Dendritic cell treated with granulocyte-macrophage colony-stimulating factor and Interleukin-4, amounts not matched to agents 40 ng/mL and 50 ng/mL, for 4 days (primary cell): ENCODE measurements at regions not wholly inside any gene's neighbourhood (a gene's known extent, or its start where the extent isn't known, plus 50 kb on each side); places are given as distances from the start of the nearest gene placed in this dataset.

Experiments
- H3K27ac Mint-ChIP-seq: one replicate; pipeline ENCODE4 v1.8.0; 2022; ENCODE audit warnings: mild to moderate bottlenecking, mixed read lengths
- H3K27me3 Mint-ChIP-seq: one replicate; pipeline ENCODE4 v1.8.0; 2022; ENCODE audit warnings: mild to moderate bottlenecking, mixed read lengths
- H3K36me3 Mint-ChIP-seq: one replicate; pipeline ENCODE4 v1.8.0; 2022; ENCODE audit warnings: low read depth, mixed read lengths
- H3K4me1 Mint-ChIP-seq: one replicate; pipeline ENCODE4 v1.8.0; 2022; ENCODE audit warnings: low read depth, mixed read lengths
- H3K4me3 Mint-ChIP-seq: one replicate; pipeline ENCODE4 v1.8.0; 2022; ENCODE audit warnings: mild to moderate bottlenecking, moderate library complexity, mixed read lengths
- H3K9me3 Mint-ChIP-seq: one replicate; pipeline ENCODE4 v1.8.0; 2022; ENCODE audit warnings: mixed read lengths
- intact Hi-C: fragments of 100-400 bp; cut with micrococcal nuclease; formaldehyde crosslinking; loops from one replicate; pipeline ENCODE4 v1.15.0; 2022

DNA sequence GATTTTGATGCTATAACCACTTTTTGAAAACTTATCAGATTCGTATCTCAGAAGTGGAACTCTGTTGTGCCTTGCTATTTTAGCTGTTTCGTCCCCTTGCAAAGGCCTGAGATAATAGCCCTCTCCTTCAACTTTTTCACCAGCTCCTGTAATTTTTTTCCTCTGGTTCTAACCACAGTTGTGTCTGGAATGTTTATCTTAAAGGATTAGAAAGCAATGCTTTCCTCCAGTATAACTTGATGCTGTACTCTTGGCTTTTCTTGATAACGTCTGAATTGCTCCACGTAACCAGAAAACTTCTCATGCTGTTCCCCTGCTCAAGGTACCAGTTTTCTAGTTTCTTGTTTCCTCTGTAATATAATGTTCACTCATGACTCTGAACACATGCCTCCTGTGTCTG lies 209.4 kb downstream of the DTWD2 start:
- no peaks in the 10 kb centered on the region for H3K27me3 Mint-ChIP-seq
- intact Hi-C loops = no loop called here
- H3K36me3 Mint-ChIP-seq = no peaks in the 10 kb centered on the region
- no peaks in the 10 kb centered on the region for H3K9me3 Mint-ChIP-seq
- H3K4me3 Mint-ChIP-seq = no peak overlapping the region
- H3K27ac Mint-ChIP-seq = no peak overlapping the region
- peaks cover 7% of the 10 kb centered on the region for H3K4me1 Mint-ChIP-seq

DNA sequence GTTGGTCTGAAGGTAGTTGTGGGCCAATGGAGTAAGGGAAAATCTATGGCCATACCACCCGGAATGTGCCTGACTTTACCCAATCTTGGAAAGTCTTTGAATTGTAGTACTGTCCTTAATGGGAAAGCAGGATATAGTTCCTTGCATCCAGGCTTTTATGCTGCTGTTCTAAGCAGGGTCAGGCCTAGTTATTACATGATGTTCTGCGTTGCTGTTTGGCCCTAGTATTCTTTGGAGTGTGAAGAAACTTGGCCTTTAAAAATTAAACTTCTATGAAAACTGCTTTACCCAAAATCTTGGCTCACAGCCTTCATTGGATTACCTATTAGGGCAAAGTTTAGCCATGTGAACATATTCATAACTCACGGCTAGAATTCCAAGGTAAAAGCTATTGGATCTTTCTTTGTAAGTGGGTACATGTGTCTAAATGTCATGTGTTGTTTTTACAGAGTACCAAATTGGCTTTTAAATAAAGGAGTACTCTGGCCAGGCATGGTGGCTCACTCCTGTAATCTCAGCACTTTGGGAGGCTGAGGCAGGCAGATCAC lies 211.1 kb downstream of the DTWD2 start:
- intact Hi-C loops = no loop called here
- Mint-ChIP-seq H3K27ac (no peak overlapping the region), H3K4me1 (peaks cover 4% of the 10 kb centered on the region), H3K4me3 (no peak overlapping the region), H3K9me3 (no peaks in the 10 kb centered on the region), H3K36me3 (no peaks in the 10 kb centered on the region), H3K27me3 (no peaks in the 10 kb centered on the region)

DNA sequence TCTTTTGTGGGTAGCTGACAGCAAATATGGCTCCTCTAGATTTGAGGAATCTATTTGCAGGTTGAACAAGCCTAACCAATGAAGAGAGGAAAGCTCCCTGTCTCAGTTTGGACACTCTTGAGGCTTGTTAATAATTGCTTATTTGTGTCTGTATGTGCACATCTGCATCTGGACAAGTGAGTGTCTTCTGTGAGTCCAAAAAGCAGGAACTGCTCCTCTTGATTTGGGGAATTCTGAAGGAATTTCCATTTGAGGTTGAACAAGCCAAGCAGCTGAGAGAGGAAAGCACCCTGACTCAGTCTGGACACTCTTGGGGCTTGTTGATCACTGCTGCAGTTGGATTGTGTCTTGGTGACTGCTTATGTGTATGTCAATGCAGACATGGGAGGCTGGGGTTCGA lies 211.6 kb downstream of the DTWD2 start:
- Mint-ChIP-seq H3K4me1 (no peaks in the 10 kb centered on the region), H3K36me3 (no peaks in the 10 kb centered on the region), H3K9me3 (peaks cover 4% of the 10 kb centered on the region), H3K4me3 (no peak overlapping the region), H3K27ac (no peak overlapping the region), H3K27me3 (no peaks in the 10 kb centered on the region)
- intact Hi-C loops = no loop called here

DNA sequence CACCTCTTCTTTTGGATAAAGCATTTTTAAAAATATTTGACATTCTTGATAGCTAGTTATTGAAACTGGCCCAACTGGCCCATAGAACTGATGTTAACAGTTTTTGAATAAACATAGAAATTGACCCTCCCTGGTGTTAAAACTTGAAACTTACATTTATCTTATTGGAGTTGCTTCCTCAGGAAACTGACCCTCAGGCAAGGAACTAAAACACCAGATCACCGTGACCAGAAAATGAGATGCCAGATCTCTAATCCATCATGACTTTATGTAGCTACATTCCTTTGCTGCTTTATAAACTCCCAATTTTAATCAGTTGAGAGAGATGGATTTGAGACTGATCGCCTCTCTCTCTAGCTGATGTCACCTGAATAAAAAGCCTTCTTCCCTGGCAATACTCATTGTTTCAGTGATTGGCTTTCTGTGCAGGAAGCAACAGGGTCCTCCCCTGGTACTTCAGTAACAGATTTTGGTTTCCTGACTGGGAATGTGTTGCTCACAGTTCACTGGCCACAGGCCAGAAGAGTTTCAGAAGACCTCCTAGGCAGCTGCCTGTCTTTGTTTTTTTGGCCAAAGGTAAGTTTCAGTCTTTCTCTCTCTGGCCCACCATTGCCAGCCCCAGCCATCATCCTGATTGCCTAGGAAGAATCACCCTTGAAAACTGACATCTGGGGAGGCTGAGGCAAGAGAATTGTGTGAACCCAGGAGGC lies 212.4 kb downstream of the DTWD2 start:
- intact Hi-C loops = no loop called here
- Mint-ChIP-seq H3K27ac (no peak overlapping the region), H3K9me3 (peaks cover 9% of the 10 kb centered on the region), H3K27me3 (no peaks in the 10 kb centered on the region), H3K4me3 (no peak overlapping the region), H3K4me1 (no peaks in the 10 kb centered on the region), H3K36me3 (no peaks in the 10 kb centered on the region)

DNA sequence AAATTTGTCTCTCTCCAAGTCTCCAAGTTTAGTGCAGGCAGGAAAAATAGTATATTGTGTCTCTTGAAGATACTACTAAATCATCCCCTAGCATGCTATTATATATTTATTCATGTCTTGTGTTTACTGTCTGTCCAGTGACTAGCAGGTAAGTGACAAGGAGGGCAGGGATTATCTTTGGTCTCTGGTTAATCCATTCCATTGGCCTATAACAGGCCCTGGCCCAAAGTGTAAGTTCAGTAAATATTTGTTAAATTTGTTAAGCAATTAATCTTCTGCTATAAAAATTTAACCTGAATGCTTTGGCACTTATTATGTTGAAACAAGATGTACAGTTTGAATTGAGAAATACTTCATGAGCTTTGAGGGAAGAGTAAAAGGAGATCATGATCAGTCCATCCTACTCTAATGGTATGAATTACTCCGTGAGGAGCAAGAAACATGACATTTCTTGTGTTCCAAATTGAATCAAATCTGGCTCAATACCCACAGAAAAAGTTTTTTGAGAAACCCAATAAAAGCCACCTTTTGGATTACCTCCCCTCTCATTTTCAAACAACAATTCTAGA lies 219.7 kb downstream of the DTWD2 start:
- peaks cover 9% of the 10 kb centered on the region for H3K9me3 Mint-ChIP-seq
- no peak overlapping the region for H3K27ac Mint-ChIP-seq
- intact Hi-C loops = no loop called here

DNA sequence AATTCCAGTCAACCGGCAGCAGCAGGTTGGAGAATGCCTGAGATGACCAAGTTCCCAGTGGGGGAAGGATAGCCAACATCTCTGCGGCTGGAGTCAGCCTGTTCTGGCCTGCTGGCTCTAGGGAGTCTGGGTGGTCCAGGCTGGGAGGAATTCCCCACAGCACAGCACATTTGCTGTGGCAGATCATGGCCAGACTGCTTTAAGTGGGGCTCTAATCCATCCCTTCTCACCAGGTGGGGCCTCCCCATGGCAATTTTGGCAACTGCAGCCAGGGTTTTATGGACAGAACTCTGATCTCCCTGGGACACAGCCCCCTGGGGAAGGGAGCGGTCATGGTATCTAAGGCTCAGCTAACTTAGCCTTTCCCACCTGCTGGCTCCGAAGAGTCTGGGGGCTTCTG lies 226.1 kb downstream of the DTWD2 start:
- Mint-ChIP-seq H3K9me3 (no peaks in the 10 kb centered on the region), H3K27me3 (no peaks in the 10 kb centered on the region), H3K36me3 (no peaks in the 10 kb centered on the region), H3K4me1 (no peaks in the 10 kb centered on the region), H3K27ac (no peak overlapping the region), H3K4me3 (no peak overlapping the region)
- intact Hi-C loops = no loop called here

More for the DNA sequence above, 219.7 kb downstream of the DTWD2 start:
- Mint-ChIP-seq H3K27me3 (no peaks in the 10 kb centered on the region), H3K36me3 (no peaks in the 10 kb centered on the region), H3K4me1 (no peaks in the 10 kb centered on the region), H3K4me3 (no peak overlapping the region)

DNA sequence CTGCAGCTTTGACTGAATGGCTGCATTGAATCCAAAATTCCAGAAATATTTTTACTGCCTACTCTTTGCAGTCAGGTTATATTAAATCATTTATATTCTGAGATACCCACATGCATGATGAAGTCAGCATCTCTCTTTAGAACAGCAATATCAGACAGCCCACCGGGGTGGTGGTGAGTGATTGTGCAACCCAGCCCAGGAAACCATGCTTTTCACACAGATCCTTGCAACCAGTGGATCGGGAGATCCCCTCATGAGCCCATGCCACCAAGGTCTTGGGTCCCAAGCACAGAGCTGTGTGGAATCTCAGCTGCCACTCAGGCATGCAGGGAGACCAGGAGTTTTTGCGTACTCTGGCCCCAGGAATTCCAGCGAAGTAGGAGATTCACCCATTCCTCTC lies 226.5 kb downstream of the DTWD2 start:
- Mint-ChIP-seq H3K27ac (no peak overlapping the region), H3K4me1 (no peaks in the 10 kb centered on the region), H3K4me3 (no peak overlapping the region), H3K27me3 (no peaks in the 10 kb centered on the region), H3K9me3 (no peaks in the 10 kb centered on the region), H3K36me3 (no peaks in the 10 kb centered on the region)
- intact Hi-C loops = no loop called here

DNA sequence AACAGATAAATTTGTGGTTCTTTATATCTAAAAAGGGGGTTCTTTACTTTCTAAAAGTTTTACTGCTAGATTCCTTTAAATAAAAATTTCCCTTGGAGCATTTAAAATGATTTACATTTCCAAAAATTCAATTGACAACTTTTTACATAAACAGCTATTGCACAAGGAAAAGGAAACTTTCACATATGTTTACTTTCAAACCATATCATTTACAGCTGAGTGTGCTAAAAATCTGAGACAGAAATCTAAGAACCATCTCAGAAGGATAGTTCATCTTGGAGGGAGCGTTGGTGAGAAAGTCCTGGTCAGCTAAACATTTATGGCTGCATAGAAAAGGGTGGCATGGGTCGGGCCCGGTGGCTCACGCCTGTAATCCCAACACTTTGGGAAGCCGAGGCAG lies 235.4 kb downstream of the DTWD2 start:
- H3K36me3 Mint-ChIP-seq = no peaks in the 10 kb centered on the region
- intact Hi-C loops = no loop called here
- H3K27me3 Mint-ChIP-seq = no peaks in the 10 kb centered on the region
- no peak overlapping the region for H3K27ac Mint-ChIP-seq
- no peak overlapping the region for H3K4me3 Mint-ChIP-seq
- peaks cover 9% of the 10 kb centered on the region for H3K9me3 Mint-ChIP-seq
- H3K4me1 Mint-ChIP-seq = no peaks in the 10 kb centered on the region

DNA sequence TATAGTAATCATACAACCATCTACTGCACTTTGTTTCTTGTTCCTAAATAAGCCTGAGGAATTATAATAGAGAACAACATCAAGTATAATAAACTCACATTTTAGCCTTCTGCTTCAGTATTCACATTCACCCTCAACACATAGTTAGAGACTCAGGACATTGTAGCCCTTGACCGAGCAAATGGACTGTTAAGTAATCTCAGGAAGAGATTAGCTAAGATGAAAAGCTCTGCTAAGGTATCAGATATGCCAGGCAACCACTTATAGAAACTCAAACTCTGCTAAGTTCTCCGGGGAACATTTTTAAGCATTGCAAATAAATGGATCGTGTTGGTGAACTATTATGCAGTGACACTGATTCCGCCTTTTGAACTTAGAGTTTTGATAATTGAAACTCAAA lies 252.0 kb downstream of the DTWD2 start:
- Mint-ChIP-seq H3K36me3 (no peaks in the 10 kb centered on the region), H3K27ac (no peak overlapping the region), H3K27me3 (no peaks in the 10 kb centered on the region), H3K9me3 (peaks cover 25% of the 10 kb centered on the region), H3K4me1 (no peaks in the 10 kb centered on the region), H3K4me3 (no peak overlapping the region)
- intact Hi-C loops = no loop called here

DNA sequence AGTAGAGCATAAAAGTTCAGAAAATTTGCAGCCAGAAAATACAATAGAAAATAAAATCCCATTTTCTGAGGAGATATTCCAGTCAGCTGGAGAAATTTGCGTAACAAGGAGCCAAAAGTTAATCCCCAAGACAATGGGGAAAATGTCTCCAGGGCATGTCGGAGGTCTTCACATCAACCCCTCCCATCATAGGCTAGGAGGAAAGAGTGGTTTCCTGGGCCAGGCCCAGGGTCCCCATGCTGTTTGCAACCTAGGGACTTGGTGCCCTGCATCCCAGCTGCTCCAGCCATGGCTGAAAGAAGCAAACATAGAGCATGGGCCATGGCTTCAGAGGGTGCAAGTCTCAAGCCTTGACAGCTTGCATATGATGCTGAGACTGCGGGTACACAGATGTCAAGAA lies 255.0 kb downstream of the DTWD2 start:
- Mint-ChIP-seq H3K36me3 (no peaks in the 10 kb centered on the region), H3K9me3 (peaks cover 33% of the 10 kb centered on the region), H3K4me1 (no peaks in the 10 kb centered on the region), H3K27me3 (no peaks in the 10 kb centered on the region), H3K27ac (no peak overlapping the region), H3K4me3 (no peak overlapping the region)
- intact Hi-C loops = no loop called here

DNA sequence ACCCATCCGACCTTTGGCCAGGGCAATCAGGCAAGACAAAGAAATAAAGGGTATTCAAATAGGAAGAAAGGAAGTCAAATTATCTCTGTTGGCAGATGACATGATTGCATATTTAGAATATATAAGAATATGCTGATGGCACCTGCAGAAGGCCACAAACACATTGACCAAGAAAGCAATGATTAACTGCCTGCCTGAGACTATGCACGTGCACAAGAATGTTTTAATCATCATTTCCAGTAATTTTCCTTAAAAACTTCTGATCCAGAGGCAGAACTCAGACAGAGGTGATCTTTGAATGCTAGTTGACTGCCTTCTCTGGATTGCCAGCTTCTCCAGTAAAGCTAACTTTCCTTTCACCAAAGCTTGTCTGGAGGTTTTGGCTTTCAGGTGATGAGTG lies 260.2 kb downstream of the DTWD2 start:
- no peaks in the 10 kb centered on the region for H3K4me1 Mint-ChIP-seq
- H3K27me3 Mint-ChIP-seq = no peaks in the 10 kb centered on the region
- no peaks in the 10 kb centered on the region for H3K36me3 Mint-ChIP-seq
- no peak overlapping the region for H3K4me3 Mint-ChIP-seq
- no peak overlapping the region for H3K27ac Mint-ChIP-seq
- intact Hi-C loops = no loop called here
- H3K9me3 Mint-ChIP-seq = peaks cover 21% of the 10 kb centered on the region

DNA sequence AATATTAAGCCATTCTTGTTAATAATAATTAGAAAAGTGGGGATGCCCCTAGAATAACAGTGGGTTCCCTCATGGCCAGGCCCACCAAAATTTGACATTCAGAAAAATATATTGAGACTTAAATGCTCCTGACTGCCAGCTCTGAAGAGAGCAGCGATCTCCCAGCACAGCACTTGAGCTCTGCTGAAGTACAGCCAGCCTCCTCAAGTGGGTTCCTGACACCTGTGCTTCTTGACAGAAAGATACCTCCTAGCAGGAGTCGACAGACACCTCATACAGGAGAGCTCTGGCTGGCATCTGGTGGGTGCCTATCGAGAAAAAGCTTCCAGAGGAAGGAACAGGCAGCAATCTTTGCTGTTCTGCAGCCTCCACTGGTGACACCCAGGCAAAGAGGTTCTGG lies 261.5 kb downstream of the DTWD2 start:
- Mint-ChIP-seq H3K4me3 (no peak overlapping the region), H3K27ac (no peak overlapping the region), H3K9me3 (peaks cover 12% of the 10 kb centered on the region), H3K36me3 (no peaks in the 10 kb centered on the region), H3K27me3 (no peaks in the 10 kb centered on the region), H3K4me1 (no peaks in the 10 kb centered on the region)
- intact Hi-C loops = no loop called here

DNA sequence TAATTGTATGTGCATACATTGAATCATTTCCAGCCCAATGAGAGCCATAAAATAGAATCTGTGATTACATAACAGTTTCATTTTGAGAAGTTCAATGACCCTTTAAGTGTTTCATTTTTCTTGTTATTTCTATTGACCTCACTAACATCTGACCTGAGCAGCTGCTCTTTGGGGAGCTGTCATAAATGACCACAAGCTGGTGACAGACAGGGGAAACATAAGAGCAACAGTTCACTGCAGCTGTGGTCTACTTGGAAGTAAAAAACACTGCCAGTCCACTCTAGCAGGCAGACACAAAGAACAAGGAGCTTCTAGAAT lies 265.4 kb downstream of the DTWD2 start:
- intact Hi-C loops = no loop called here
- H3K9me3 Mint-ChIP-seq = no peaks in the 10 kb centered on the region
- no peak overlapping the region for H3K27ac Mint-ChIP-seq
- no peaks in the 10 kb centered on the region for H3K27me3 Mint-ChIP-seq
- H3K36me3 Mint-ChIP-seq = no peaks in the 10 kb centered on the region
- no peaks in the 10 kb centered on the region for H3K4me1 Mint-ChIP-seq
- no peak overlapping the region for H3K4me3 Mint-ChIP-seq

DNA sequence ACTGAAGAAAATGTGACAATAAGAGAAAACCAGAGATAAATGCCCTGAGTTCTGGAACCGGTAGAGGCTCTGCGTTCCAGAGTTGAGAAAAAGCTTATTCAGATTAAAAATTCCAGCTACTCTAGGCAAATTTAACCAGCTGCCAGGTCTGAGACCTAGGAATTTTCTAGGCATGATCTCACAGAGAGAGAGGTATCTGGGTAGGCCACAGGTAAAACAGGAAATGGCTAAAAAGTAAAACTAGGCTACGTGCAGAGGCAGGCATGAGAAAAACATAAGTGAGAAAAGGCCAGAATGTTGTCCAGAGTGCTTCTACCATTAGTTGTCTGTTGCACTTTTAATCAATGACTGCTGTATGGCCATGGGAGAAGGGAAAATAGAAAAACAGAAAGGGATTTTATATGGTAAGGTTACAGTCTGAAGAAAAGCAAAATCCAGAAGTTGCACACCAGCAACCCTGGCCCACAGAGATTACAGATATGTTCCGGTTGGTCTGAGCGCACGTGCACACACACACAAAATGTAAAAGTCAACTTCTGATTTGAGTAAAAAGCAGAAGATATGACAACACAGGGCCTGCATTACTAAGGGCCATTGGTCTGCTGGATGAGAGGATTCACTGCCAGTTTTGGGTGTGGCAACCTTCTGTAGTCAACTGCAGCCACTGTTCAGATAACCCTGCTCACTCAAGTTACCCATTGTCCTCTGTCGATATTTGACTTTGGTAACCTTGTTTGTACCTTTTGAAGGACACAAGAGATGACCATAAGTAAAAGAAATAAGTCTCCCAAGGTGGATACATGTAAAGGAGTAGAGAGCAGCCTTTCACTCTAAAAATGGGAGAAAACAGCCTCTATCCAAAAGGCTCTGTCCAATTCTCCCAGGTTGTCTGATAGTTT lies 266.0 kb downstream of the DTWD2 start:
- H3K4me3 Mint-ChIP-seq = no peak overlapping the region
- H3K27ac Mint-ChIP-seq = no peak overlapping the region
- H3K4me1 Mint-ChIP-seq = no peaks in the 10 kb centered on the region
- intact Hi-C loops = no loop called here
- no peaks in the 10 kb centered on the region for H3K36me3 Mint-ChIP-seq
- no peaks in the 10 kb centered on the region for H3K27me3 Mint-ChIP-seq
- no peaks in the 10 kb centered on the region for H3K9me3 Mint-ChIP-seq
